ENCODE measurements at regions not wholly inside any gene's neighbourhood (a gene's known extent, or its start where the extent isn't known, plus 50 kb on each side); places are given as distances from the start of the nearest gene placed in this dataset.
"Not testable (repeated sequence)": the region's sequence is repeated elsewhere in the genome, so short reads cannot be mapped to it uniquely, and the experiment has no call there.

DNA sequence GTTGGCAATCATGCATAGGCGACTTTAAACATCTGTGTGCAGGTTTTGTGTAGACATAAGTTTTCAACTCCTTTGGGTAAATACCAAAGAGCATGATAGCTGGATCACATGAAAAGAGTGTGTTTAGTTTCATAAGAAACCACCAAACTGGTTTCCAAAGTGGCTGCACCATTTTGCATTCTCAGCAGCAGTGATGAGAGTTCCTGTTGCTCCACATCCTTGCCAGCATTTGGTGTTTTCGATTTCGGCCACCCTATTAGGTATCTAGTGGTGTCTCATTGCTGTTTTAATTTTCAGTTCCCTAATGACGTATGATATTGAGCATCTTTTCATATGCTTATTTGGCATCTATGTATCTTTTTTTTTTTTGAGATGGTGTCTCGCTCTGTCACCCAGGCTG lies 62.8 kb upstream of the CCND1 start:
- no peak overlapping the region for H3K4me3 ChIP-seq (ENCODE audit: low read depth, low read length)
- no peak for TF ChIP-seq CTCF (IDR thresholded peaks at IDR 0.05; ENCODE audit: borderline replicate concordance, insufficient read depth, low read depth, low read length)

DNA sequence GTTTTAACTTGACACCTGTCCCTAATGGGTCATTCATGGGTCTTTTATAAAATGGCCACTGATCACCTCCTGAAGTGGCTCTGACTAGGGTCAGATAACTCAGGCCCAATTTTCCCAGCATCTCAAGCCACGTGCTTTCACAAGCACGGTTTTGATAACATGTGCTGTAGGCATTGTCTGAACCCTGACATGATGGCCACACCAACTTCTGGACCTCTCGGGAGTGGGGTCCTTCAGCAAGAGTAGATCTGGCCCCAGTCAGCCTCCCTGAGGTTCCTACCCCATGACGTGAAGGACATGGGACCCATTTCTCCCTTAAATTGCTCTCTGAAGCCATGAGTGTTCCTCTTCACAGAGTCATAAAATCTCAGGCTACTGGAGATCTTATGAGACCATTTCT lies 60.4 kb upstream of the CCND1 start:
- no peak for TF ChIP-seq CTCF (IDR thresholded peaks at IDR 0.05; ENCODE audit: borderline replicate concordance, insufficient read depth, low read depth, low read length)
- H3K4me3 ChIP-seq (ENCODE audit: low read depth, low read length): no peak overlapping the region

GRCh38 chr11:69582756-69583467 lies 58.0 kb upstream of the CCND1 start:
- no peak for TF ChIP-seq CTCF (IDR thresholded peaks at IDR 0.05; ENCODE audit: borderline replicate concordance, insufficient read depth, low read depth, low read length)
- no peak overlapping the region for H3K4me3 ChIP-seq (ENCODE audit: low read depth, low read length)

DNA sequence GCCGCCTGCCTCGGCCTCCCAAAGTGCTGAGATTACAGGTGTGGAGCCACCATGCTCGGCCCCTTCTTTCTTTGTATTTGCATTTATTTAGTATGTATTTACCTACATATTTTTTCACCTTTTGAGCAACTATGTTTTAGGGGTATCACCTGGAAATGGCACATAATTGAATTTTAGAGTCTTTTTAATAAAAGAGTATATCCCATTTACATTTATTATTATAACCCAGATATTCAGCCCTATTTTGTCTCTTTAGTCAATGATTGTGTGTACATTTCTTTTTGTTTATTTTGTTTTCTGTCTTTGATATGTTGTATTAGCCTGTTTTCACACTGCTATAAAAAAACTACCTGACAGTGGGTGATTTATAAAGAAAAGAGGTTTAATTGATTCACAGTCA lies 56.8 kb upstream of the CCND1 start:
- no peak for TF ChIP-seq CTCF (IDR thresholded peaks at IDR 0.05; ENCODE audit: borderline replicate concordance, insufficient read depth, low read depth, low read length)
- no peak overlapping the region for H3K4me3 ChIP-seq (ENCODE audit: low read depth, low read length)

GRCh38 chr11:69585385-69585784 lies 55.6 kb upstream of the CCND1 start:
- H3K4me3 ChIP-seq (ENCODE audit: low read depth, low read length): no peak overlapping the region

GRCh38 chr11:69587454-69588090 lies 53.4 kb upstream of the CCND1 start:
- TF ChIP-seq CTCF (IDR thresholded peaks at IDR 0.05; ENCODE audit: borderline replicate concordance, insufficient read depth, low read depth, low read length): no peak
- H3K4me3 ChIP-seq (ENCODE audit: low read depth, low read length): no peak overlapping the region

More at GRCh38 chr11:69585385-69585784, 55.6 kb upstream of the CCND1 start:
- TF ChIP-seq CTCF (IDR thresholded peaks at IDR 0.05; ENCODE audit: borderline replicate concordance, insufficient read depth, low read depth, low read length): no peak

DNA sequence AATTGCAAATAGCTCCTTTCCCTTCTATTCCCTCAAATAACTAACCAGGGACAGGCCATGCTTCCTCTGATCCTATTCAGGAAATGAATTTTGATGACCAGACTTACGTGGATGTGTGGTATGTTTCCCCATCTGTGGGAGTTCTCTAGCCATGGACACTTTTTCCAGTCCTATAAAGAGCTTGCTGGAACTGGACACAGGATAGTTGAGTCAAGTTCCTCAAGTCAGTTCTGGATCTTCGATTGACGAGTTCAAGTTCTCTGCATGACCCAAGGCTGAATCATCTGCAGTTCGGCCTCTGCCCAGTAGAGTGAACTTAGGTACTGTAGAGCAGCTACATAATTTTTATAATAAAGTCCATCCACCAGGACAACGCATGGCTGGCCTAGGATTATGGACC lies 52.7 kb upstream of the CCND1 start:
- H3K4me3 ChIP-seq (ENCODE audit: low read depth, low read length): no peak overlapping the region
- peak; percentile 4; the same call in 1 of the 2 replicates for TF ChIP-seq CTCF (IDR thresholded peaks at IDR 0.05; ENCODE audit: borderline replicate concordance, insufficient read depth, low read depth, low read length)

- not testable (repeated sequence) for H3K4me3 ChIP-seq (ENCODE audit: low read depth, low read length)
Observed at GRCh38 chr11:69590088-69590487, 50.9 kb upstream of the CCND1 start.

All from GM12875 (cell line).